ENCODE measurements at regions not wholly inside any gene's neighbourhood (a gene's known extent, or its start where the extent isn't known, plus 50 kb on each side); places are given as distances from the start of the nearest gene placed in this dataset.

DNA sequence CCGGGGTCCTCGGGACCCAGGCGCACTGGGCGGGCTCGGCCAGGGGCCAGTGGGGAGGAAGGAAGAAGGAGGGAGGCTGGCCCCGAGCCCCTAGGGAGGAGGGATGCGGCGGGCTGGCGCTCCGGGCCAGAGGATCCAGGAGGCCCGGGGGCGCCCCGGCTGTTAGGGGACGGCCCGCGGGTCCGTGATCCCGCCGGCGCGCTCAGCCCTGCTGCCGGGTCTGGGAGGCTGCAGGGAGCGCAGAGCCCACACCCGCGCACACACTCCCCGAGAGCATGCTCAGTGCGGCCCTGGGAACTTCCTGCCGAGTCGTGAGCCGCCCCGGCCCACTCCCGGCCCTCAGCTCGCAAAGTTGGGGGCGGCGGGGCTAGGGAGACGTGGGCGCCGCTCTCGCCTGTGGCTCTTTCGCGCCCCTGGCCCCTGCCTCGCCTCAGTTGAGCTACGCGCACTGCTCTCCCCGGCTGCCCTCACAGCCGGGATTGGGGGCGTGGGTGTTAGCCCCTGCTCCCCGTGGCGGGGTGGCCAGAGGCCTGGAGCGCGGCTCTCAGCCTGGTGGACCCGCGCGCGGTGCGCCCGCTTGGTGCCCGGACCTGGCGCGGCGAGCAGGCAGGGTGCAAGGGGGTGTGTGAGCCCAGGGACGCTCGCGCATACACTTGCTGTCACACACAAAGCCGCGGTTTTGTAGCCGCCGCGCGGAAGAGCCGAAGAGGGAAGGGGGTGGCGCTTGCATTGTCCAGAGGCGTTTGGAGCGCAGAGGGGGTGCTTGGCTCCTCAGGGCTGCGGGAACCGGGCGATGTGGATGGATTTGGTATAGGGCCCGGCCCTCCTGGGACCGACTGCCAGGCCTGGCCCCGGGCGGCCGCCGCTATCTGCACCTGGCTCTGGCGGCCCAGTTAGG lies 132.9 kb upstream of the MGAT5 start:
- H3K4me3 ChIP-seq = peak overlapping the region; percentile 85 to 89
- no peaks in the 10 kb centered on the region for H3K36me3 ChIP-seq (replicated peaks in 1 of 2; ENCODE audit: insufficient read depth in 1 of 2, low read depth in 2 of 2)
- DNase-seq (peak; percentile 60 to 75 (median 68)), ATAC-seq (peak; percentile 61)
- H3K27ac ChIP-seq = peak overlapping the region; percentile 81 to 94 (median 89)
- WGBS, 2 donors = 0% methylated on average over 22 to 81 of the region's 84 CpGs
- H3K9me3 ChIP-seq = no peaks in the 10 kb centered on the region
- H3K27me3 ChIP-seq = no peaks in the 10 kb centered on the region
- TF ChIP-seq POLR2A (IDR thresholded peaks at IDR 0.05) (peak; percentile 39 to 62 (median 56)), CTCF (IDR thresholded peaks at IDR 0.05) (peak in 1 of 7 experiments; percentile 1)
- H3K4me1 ChIP-seq = peaks cover 58% of the 10 kb centered on the region
- intact Hi-C loops (cut with DNase I) = loop anchor here (10.0 kb wide), 1 partner anchor 124 kb away; no protein-coding TSS in a partner anchor

GRCh38 chr2:134122610-134123009 lies 131.3 kb upstream of the MGAT5 start:
- Histone ChIP-seq H3K4me1 (peaks cover 72% of the 10 kb centered on the region), H3K9me3 (no peaks in the 10 kb centered on the region), H3K4me3 (no peak overlapping the region), H3K27me3 (no peaks in the 10 kb centered on the region), H3K27ac (peak overlapping the region in 2 of 4 donors; percentile 10 to 31), H3K36me3 (replicated peaks in 1 of 2; ENCODE audit: insufficient read depth in 1 of 2, low read depth in 2 of 2) (no peaks in the 10 kb centered on the region)
- no peak for ATAC-seq
- intact Hi-C loops (cut with DNase I) = loop anchor here (10.0 kb wide), 1 partner anchor 122 kb away; no protein-coding TSS in a partner anchor
- TF ChIP-seq CTCF (IDR thresholded peaks at IDR 0.05) (peak in 5 of 7 experiments; percentile 12 to 35 (median 26)), POLR2A (IDR thresholded peaks at IDR 0.05) (no peak)
- WGBS, 2 donors = 21 to 28% methylated on average over 3 of the region's 3 CpGs
- peak in 2 of 4 donors; percentile 35 to 49 for DNase-seq

DNA sequence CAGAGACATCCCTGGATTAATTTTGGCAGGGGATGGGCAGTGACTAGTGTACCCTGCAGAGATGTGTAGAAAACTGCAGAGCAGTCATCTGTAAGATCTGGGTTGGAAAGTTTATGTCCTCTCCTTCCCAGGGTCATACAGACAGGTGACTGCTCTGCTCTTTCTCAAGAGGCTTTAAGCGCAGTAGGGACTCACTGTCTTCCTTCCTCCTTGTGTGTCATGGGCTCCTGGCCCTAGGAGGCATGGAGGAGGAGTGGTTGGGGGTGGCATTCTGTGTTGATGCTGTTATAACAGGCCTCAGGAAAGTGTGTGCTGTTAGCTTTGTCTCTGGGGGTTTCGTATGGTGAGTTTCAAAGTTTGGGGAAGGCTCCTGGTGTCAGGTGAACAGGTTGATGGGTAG lies 130.5 kb upstream of the MGAT5 start:
- 73 to 86% methylated on average over 2 of the region's 2 CpGs for WGBS, 2 donors

DNA sequence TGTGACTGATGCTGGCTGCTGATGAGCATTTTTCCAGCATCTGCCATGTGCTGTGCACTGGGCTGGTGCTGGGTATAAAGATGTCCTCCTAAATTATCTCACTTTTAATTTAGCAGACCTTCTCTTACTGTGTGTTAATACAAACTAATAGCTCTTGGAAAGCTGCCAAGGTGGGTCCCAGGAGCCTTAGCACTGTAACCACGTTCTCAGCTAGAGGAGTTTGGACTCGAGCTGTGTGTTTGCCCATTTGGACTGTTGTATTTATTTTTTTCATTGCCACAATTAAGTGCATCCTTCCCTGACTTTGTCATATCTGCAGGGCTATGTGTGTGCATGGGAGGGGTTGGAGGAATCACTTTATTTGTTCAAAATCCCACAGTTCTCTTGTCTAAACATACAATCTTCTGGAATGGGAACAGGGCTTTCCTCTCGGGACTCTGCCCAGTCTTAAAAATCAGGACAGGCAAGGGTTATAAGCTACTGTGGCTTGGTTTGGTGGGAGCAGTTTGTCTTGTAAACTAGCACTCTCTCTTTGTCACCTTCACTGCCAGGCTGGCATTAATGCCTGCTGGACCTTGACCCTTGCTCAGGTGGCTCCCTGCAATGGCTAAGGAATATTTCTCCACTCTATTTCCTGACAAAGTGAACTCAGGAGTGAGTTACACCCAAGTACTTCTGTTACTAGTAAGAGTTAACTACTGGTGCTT lies 129.7 kb upstream of the MGAT5 start:
- Histone ChIP-seq H3K36me3 (replicated peaks in 1 of 2; ENCODE audit: insufficient read depth in 1 of 2, low read depth in 2 of 2) (no peaks in the 10 kb centered on the region), H3K4me1 (peaks cover 76% of the 10 kb centered on the region), H3K9me3 (no peaks in the 10 kb centered on the region), H3K27me3 (no peaks in the 10 kb centered on the region), H3K27ac (peak overlapping the region in 2 of 4 donors; percentile 33 to 54), H3K4me3 (no peak overlapping the region)
- TF ChIP-seq POLR2A (IDR thresholded peaks at IDR 0.05) = no peak
- TF ChIP-seq CTCF (IDR thresholded peaks at IDR 0.05) = no peak
- intact Hi-C loops (cut with DNase I) = loop anchor here (10.0 kb wide), 1 partner anchor 121 kb away; no protein-coding TSS in a partner anchor
- peak in 2 of 4 donors; percentile 43 to 62 for DNase-seq
- 4 to 13% methylated on average over 3 of the region's 3 CpGs for WGBS, 2 donors
- no peak for ATAC-seq

More for the DNA sequence above, 130.5 kb upstream of the MGAT5 start:
- DNase-seq = no peak
- Histone ChIP-seq H3K27ac (peak overlapping the region in 1 of 4 donors; percentile 24), H3K4me3 (no peak overlapping the region), H3K9me3 (no peaks in the 10 kb centered on the region), H3K27me3 (no peaks in the 10 kb centered on the region), H3K4me1 (peaks cover 77% of the 10 kb centered on the region), H3K36me3 (replicated peaks in 1 of 2; ENCODE audit: insufficient read depth in 1 of 2, low read depth in 2 of 2) (no peaks in the 10 kb centered on the region)
- no peak for TF ChIP-seq CTCF (IDR thresholded peaks at IDR 0.05)
- TF ChIP-seq POLR2A (IDR thresholded peaks at IDR 0.05) = no peak
- intact Hi-C loops (cut with DNase I) = loop anchor here (10.0 kb wide), 1 partner anchor 121 kb away; no protein-coding TSS in a partner anchor
- no peak for ATAC-seq
